ENCODE measurements at regions not wholly inside any gene's neighbourhood (a gene's known extent, or its start where the extent isn't known, plus 50 kb on each side); places are given as distances from the start of the nearest gene placed in this dataset.

GRCh38 chr2:215236131-215236530 lies 75.7 kb upstream of the ATIC start:
- TF ChIP-seq GATA2 (IDR thresholded peaks at IDR 0.05; ENCODE audit: low read depth, low read length) (no peak), GATA3 (IDR thresholded peaks at IDR 0.05; ENCODE audit: low read depth, low read length) (no peak)
